ENCODE measurements at regions not wholly inside any gene's neighbourhood (a gene's known extent, or its start where the extent isn't known, plus 50 kb on each side); places are given as distances from the start of the nearest gene placed in this dataset.

- TF ChIP-seq KIAA2018 (CRISPR knock-in tag; IDR thresholded peaks at IDR 0.05; ENCODE audit: borderline replicate concordance) (no peak), CBX2 (IDR thresholded peaks at IDR 0.05; ENCODE audit: low read depth, low read length) (no peak), CBX2 (CRISPR knock-in tag; IDR thresholded peaks at IDR 0.05; ENCODE audit: low read depth) (no peak), EZH2 (conservative IDR thresholded peaks at IDR 0.05; ENCODE audit: low read depth, low read length) (no peak), ZKSCAN5 (CRISPR knock-in tag; IDR thresholded peaks at IDR 0.05) (no peak), IKZF1 (IDR thresholded peaks at IDR 0.05) (no peak), ZNF3 (CRISPR knock-in tag; IDR thresholded peaks at IDR 0.05) (no peak), ATF1 (CRISPR knock-in tag; IDR thresholded peaks at IDR 0.05) (no peak), ZNF660 (CRISPR knock-in tag; IDR thresholded peaks at IDR 0.05; ENCODE audit: borderline replicate concordance, low read depth) (no peak), TEAD2 (CRISPR knock-in tag; IDR thresholded peaks at IDR 0.05) (no peak), AGO1 (IDR thresholded peaks at IDR 0.05; ENCODE audit: low read depth, low read length, poor library complexity, severe bottlenecking) (no peak), ZNF780A (CRISPR knock-in tag; IDR thresholded peaks at IDR 0.05) (no peak), MED1 (CRISPR knock-in tag; IDR thresholded peaks at IDR 0.05) (no peak), ZFP62 (CRISPR knock-in tag; IDR thresholded peaks at IDR 0.05) (no peak), NCOA1 (CRISPR knock-in tag; IDR thresholded peaks at IDR 0.05) (no peak), SYNCRIP (IDR thresholded peaks at IDR 0.05; ENCODE audit: insufficient read depth, low read depth, low read length) (no peak), MYNN (CRISPR knock-in tag; IDR thresholded peaks at IDR 0.05; ENCODE audit: low read depth) (no peak), GLMP (CRISPR knock-in tag; IDR thresholded peaks at IDR 0.05; ENCODE audit: borderline replicate concordance) (no peak), DDIT3 (CRISPR knock-in tag; IDR thresholded peaks at IDR 0.05) (no peak), ZNF33B (CRISPR knock-in tag; IDR thresholded peaks at IDR 0.05) (no peak), HDAC6 (IDR thresholded peaks at IDR 0.05; ENCODE audit: low read depth, low read length) (no peak), SIN3B (IDR thresholded peaks at IDR 0.05; ENCODE audit: low read length) (no peak), ERF (CRISPR knock-in tag; IDR thresholded peaks at IDR 0.05) (no peak)
These were observed 101.4 kb upstream of the PDE5A start (continued) for GRCh38 chr4:119729835-119730670.
